ENCODE measurements at regions not wholly inside any gene's neighbourhood (a gene's known extent, or its start where the extent isn't known, plus 50 kb on each side); places are given as distances from the start of the nearest gene placed in this dataset.

DNA sequence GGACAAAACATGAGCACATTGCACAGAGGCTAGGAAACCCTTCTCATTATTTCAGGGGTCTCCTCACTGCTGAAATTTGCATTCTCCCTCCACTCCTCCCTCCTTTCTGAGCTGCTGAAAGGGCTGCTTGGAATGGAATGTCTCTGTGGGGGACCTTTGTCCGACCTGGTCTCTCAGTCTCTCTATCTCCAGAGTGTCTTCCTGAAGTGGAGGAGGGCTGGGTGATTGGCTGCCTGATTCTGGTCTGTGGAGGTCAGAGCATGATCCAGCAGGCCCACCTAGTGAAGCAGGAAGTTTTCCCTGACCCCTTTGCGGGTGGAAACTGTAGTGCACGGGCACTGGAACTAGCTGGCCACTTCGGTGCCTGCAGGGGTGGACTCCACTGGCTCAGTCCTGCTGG lies 560.5 kb upstream of the HS6ST1 start:
- TF ChIP-seq POLR2AphosphoS5 (IDR thresholded peaks at IDR 0.05; ENCODE audit: low read depth) = no peak
- TF ChIP-seq, protein P1, sequence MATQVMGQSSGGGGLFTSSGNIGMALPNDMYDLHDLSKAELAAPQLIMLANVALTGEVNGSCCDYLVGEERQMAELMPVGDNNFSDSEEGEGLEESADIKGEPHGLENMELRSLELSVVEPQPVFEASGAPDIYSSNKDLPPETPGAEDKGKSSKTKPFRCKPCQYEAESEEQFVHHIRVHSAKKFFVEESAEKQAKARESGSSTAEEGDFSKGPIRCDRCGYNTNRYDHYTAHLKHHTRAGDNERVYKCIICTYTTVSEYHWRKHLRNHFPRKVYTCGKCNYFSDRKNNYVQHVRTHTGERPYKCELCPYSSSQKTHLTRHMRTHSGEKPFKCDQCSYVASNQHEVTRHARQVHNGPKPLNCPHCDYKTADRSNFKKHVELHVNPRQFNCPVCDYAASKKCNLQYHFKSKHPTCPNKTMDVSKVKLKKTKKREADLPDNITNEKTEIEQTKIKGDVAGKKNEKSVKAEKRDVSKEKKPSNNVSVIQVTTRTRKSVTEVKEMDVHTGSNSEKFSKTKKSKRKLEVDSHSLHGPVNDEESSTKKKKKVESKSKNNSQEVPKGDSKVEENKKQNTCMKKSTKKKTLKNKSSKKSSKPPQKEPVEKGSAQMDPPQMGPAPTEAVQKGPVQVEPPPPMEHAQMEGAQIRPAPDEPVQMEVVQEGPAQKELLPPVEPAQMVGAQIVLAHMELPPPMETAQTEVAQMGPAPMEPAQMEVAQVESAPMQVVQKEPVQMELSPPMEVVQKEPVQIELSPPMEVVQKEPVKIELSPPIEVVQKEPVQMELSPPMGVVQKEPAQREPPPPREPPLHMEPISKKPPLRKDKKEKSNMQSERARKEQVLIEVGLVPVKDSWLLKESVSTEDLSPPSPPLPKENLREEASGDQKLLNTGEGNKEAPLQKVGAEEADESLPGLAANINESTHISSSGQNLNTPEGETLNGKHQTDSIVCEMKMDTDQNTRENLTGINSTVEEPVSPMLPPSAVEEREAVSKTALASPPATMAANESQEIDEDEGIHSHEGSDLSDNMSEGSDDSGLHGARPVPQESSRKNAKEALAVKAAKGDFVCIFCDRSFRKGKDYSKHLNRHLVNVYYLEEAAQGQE (IDR thresholded peaks at IDR 0.05; ENCODE audit: insufficient replicate concordance, low read depth) = no peak
- no peak for TF ChIP-seq SPI1 (IDR thresholded peaks at IDR 0.05; ENCODE audit: borderline replicate concordance, low read depth)
- TF ChIP-seq GABPA (IDR thresholded peaks at IDR 0.05; ENCODE audit: low read depth) = no peak
- TF ChIP-seq, protein P2, sequence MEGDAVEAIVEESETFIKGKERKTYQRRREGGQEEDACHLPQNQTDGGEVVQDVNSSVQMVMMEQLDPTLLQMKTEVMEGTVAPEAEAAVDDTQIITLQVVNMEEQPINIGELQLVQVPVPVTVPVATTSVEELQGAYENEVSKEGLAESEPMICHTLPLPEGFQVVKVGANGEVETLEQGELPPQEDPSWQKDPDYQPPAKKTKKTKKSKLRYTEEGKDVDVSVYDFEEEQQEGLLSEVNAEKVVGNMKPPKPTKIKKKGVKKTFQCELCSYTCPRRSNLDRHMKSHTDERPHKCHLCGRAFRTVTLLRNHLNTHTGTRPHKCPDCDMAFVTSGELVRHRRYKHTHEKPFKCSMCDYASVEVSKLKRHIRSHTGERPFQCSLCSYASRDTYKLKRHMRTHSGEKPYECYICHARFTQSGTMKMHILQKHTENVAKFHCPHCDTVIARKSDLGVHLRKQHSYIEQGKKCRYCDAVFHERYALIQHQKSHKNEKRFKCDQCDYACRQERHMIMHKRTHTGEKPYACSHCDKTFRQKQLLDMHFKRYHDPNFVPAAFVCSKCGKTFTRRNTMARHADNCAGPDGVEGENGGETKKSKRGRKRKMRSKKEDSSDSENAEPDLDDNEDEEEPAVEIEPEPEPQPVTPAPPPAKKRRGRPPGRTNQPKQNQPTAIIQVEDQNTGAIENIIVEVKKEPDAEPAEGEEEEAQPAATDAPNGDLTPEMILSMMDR (IDR thresholded peaks at IDR 0.05; ENCODE audit: insufficient read depth, low read length) = no peak
- Histone ChIP-seq H3K27ac (replicated peaks) (no peak overlapping the region), H3K4me3 (replicated peaks; ENCODE audit: insufficient read depth, low read length) (no peak overlapping the region), H3K27me3 (ENCODE audit: insufficient read depth, poor library complexity, severe bottlenecking) (peaks cover 2% of the 10 kb centered on the region)
- DNase-seq (ENCODE audit: low read depth in 1 of 2, low spot score in 1 of 2) = no peak

- Histone ChIP-seq H3K4me3 (replicated peaks; ENCODE audit: insufficient read depth, low read length) (no peak overlapping the region), H3K27ac (replicated peaks) (no peak overlapping the region), H3K27me3 (ENCODE audit: insufficient read depth, poor library complexity, severe bottlenecking) (no peaks in the 10 kb centered on the region)
- TF ChIP-seq GABPA (IDR thresholded peaks at IDR 0.05; ENCODE audit: low read depth) (no peak), SPI1 (IDR thresholded peaks at IDR 0.05; ENCODE audit: borderline replicate concordance, low read depth) (no peak), POLR2AphosphoS5 (IDR thresholded peaks at IDR 0.05; ENCODE audit: low read depth) (no peak)
- TF ChIP-seq, protein P2 (IDR thresholded peaks at IDR 0.05; ENCODE audit: insufficient read depth, low read length) = no peak
- TF ChIP-seq, protein P1 (IDR thresholded peaks at IDR 0.05; ENCODE audit: insufficient replicate concordance, low read depth) = no peak
- DNase-seq (ENCODE audit: low read depth in 1 of 2, low spot score in 1 of 2) = no peak
These were observed 576.2 kb upstream of the HS6ST1 start for GRCh38 chr2:128894896-128895295.

DNA sequence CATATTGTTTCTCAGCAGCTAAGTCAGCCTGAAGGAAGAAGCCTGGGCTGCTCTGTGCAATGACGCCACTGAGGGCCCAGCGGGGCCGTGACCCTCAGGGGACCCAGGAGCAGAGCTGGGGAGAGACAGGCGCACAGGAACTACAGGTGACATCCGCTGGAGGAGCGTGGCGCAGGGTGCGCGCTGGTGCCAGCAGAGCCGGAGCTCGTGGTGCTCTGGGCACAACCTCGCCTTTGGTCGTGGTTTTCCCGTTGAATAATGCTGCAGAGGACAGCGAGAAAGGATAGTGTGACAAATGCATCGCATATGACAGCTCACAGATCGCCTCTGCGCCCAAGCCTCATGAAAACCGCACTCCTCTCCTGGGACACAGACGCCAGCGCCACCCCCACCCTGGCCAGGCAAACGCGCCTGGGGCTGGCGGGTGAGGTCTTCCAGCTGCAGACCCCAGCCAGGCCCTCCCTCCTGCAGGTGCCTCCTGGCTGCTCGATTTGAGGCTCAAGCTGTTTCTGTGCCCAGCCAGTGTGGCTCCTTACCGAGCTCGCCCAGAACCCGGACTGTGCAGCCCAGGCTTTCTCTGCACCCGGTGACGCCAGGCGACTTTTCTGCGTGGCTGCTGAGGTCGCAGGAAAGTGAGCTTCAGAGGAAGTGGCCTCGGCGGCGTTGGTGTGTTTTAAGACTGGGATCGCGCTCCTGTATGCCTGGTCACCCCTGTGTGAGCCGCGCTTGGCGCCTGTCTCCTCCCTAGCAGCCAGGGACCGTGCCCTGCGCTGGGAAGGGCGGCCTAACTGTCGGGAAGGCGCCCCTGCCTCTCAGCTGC lies 583.1 kb upstream of the HS6ST1 start:
- peak; percentile 2; the same call in 1 of the 2 replicates for TF ChIP-seq SPI1 (IDR thresholded peaks at IDR 0.05; ENCODE audit: borderline replicate concordance, low read depth)
- TF ChIP-seq, protein P2 (IDR thresholded peaks at IDR 0.05; ENCODE audit: insufficient read depth, low read length) = no peak

More for the DNA sequence above, 583.1 kb upstream of the HS6ST1 start:
- Histone ChIP-seq H3K27me3 (ENCODE audit: insufficient read depth, poor library complexity, severe bottlenecking) (no peaks in the 10 kb centered on the region), H3K27ac (replicated peaks) (peak overlapping the region; percentile 36), H3K4me3 (replicated peaks; ENCODE audit: insufficient read depth, low read length) (no peak overlapping the region; the same call in 1 of the 2 replicates)
- peak in 1 of 2 experiments; percentile 52 for DNase-seq (ENCODE audit: low read depth in 1 of 2, low spot score in 1 of 2)

Measured in HL-60 (cell line).